AG08396 (cell line): ENCODE measurements at regions not wholly inside any gene's neighbourhood (a gene's known extent, or its start where the extent isn't known, plus 50 kb on each side); places are given as distances from the start of the nearest gene placed in this dataset.
"Not testable (repeated sequence)": the region's sequence is repeated elsewhere in the genome, so short reads cannot be mapped to it uniquely, and the experiment has no call there.

Source experiments
- DNase-seq: peaks from one replicate; pipeline ENCODE4 v3.0.0; 2012; ENCODE audit warnings: low spot score, mixed read lengths

DNA sequence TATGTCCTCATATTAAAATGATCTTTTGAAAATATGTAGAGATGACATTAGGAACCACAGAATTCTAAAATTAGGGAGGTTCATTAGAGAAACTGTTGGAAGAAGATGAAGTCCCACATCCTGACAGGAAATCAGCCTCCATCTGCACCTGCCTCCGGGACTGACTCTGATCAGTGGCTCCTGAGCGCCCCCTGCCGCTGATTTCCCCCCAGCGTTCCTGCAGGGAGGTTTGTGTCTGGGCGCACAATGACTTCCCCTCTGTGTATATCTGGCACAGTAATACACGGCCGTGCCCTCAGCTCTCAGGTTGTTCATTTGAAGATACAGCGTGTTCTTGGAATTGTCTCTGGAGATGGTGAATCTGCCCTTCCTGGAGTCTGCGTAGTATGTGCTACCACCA lies 883.8 kb downstream of the TMEM121 start:
- not testable (repeated sequence) for DNase-seq

GRCh38 chr14:106414464-106414863 lies 888.1 kb downstream of the TMEM121 start:
- DNase-seq: no peak

DNA sequence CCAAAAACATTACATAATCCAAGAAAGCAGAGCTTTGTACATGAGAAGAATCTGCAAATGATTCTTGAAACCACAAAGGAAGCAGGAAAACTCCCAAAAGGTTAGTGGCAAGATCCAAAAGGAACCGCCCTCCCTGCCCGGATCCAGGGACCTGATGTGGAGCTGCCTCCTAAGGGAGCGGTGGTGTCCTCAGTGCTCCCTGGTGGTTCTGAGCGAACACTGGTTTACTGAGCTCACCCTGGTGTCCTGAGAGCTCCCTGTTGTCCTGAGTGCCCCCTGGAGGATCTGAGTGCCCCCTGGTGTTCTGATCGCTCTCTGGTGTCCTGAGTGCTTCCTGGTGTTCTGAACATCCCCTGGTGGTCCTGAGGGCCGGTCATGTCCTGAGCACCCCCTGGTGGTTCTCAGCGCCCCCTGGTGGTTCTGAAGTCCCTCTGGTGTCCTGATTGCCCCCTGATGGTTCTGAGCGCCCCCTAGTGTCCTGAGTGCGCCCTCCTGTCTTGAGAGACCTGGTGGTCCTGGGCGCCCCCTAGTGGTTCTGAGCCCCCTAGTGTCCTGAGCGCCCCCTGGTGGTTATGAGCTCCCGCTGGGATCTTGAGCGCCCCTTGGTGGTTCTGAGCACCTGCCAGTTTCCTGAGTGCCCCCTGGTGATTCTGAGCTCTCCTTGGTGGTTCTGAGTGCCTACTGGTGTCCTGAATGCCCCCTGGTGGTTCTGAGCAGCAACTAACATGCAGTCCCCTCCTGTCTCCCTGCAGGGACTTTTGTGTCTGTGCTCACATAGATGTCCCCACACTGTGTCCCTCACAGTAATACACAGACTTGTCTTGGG lies 891.1 kb downstream of the TMEM121 start:
- no peak for DNase-seq

GRCh38 chr14:106419376-106419965 lies 893.1 kb downstream of the TMEM121 start:
- DNase-seq: no peak

DNA sequence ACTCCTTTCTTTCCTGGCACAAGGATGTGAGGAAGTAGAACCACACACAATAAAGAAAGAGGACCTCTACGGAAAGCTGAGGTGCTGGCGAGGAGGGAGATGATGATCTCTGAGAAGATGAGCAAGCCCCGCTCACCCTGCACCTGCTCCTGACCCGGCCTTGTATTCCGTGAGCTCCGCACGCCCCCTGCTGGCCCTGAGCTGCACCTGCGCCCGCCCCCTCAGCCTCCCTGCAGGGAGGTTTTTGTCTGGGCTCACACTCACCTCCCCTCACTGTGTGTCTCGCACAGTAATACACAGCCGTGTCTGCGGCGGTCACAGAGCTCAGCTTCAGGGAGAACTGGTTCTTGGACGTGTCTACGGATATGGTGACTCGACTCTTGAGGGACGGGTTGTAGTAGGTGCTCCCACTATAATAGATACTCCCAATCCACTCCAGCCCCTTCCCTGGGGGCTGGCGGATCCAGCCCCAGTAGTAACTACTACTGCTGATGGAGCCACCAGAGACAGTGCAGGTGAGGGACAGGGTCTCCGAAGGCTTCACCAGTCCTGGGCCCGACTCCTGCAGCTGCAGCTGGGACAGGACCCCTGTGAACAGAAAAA lies 895.1 kb downstream of the TMEM121 start:
- not testable (repeated sequence) for DNase-seq

DNA sequence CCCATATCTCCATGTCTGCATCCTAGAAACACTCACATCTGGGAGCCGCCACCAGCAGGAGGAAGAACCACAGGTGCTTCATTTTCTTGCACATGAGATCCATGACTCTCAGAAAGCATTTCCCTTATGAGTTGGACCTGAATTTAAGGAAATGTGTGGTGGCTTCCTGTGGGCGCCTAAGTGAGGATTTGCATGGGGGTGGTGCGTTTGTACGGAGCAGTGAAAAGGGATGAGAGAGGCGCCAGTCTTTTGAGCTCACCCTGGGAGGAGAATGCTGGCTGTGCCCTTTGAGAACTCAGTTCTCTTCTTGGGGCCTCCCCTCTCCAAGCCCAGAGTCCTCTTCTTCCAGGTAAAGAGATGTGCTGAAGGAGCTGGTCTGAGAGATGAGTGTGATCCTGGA lies 895.7 kb downstream of the TMEM121 start:
- no peak for DNase-seq

DNA sequence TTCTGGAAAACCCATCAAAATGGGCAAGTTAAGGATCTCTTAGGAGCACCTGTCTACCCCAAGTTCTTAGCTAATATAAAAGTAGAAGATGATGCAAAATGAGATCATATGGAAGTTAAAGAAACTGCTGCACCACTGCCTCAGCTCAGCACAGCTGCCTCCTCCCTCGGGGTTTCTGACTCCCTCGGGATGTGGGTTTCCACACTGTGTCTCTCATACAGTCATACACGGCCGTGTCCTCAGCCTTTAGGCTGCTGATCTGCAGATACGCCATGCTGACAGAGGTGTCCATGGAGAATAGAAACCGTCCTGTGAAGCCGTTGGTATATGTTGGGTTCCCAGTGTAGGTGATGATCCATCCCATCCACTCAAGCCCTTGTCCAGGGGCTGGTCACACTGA lies 898.8 kb downstream of the TMEM121 start:
- not testable (repeated sequence) for DNase-seq

DNA sequence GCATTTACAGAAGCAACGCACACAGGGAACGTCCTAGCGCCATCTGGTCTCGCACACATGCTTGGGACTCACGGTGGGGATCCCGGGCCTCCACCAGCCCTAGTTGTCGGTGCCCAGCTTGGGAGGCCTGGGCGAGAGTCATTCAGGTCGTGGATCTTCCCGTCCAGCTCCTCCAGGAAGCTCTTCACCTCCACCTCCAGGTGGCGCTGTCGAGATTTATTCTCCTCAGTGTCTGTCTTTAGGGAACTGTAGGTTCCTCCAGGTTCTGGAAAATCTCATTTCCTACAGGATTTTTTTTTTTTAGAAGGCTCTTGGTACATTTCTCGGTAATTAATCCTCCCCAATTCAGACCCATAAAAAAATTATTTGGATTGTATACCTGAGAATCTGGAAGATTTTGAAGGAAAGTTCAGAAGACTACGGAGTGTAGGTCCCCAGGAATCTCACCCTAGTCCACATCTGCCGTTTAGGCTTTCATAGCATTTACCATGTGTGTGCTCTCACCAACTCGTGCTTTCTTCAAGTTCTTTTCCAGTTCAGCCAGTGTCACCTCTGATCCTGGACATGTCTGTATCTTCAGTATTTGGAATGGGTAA lies 910.0 kb downstream of the TMEM121 start:
- no peak for DNase-seq

DNA sequence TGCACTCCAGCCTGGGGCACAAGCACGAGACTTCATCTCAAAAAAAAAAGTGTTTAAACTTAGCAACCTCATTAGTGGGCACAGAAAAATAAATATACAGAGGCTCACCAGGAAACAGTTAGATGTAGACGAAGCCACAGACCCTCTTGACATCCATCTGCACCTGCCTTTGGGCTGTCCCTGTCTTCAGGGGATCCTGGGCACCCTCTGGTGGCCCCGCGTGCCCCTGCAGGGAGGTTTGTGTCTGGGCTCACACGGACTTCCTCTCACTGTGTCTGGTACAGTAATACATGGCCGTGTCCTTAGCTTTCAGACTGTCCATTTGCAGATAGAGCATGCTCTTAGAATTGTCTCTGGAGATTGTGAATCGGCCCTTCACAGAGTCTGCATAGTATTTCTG lies 916.5 kb downstream of the TMEM121 start:
- DNase-seq: no peak

DNA sequence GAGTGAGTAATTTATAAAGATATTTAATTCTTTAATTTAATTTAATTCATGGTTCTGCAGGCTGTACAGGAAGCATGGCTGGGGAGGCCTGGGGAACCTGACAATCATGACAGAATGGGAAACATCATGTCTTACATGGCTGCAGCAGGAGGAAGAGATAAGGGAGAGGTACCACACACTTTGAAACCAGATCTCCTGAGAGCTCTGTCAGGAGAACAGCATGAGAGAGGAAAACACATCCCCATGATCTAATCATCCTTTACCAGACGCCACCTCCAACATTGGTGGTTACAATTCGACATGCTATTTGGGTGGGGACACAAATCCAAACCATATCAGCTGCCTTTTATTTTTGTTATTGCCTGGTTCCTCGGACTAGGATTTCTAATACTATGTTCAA lies 928.6 kb downstream of the TMEM121 start:
- DNase-seq: no peak

DNA sequence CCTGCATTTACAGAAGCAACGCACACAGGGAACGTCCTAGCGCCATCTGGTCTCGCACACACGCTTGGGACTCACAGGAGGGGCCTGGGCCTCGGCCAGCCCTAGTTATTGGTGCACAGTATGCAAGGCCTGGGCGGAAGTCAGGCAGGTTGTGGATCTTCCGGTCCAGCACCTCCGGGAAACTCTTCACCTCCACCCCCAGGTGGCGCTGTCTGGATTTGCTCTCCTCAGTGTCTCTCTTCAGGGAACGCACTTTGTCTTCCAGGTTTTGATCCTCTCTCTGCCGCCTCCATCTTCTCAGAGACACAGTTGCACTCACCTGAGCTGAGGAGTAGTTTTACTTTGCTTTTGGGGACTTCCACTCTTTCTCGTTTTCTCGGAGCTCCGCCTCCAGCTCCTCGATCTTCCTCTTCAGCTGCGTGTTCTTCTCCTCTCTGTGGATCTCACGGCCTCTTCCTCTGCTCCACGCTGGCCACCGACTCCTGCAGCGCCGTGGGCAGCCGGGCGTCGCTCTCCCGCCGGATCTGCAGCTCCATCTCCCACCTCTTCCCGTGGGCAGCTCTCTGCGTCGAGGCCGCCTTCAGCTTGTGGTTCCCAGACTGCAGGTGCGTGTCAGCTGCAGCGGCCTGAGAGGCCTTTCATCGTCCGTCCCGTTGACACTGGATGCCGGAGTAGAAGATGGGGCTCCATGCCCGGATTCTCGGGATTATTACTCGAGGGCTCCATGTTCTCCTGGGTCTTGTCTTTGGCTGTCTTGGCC lies 933.8 kb downstream of the TMEM121 start:
- DNase-seq: no peak

DNA sequence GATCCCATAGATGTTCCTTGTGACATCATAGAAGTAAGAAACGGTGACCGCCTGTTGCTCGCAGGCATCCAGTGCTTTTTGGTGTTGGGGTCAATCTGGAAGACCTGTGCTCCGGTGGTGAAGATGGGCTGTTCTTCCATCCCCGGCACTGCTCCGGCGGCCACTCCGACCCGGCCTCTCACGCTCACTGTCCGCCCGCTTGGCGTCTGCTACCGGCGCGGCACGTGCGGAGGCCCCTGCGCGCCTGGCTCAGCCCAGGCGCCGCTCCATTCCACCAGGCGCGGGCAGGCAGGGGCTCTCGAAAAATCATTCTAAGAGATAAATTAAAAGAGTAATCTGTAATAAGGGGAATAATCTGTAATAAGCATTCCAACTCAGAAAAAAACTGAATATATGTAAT lies 934.5 kb downstream of the TMEM121 start:
- no peak for DNase-seq

GRCh38 chr14:106466483-106466882 lies 940.1 kb downstream of the TMEM121 start:
- not testable (repeated sequence) for DNase-seq

DNA sequence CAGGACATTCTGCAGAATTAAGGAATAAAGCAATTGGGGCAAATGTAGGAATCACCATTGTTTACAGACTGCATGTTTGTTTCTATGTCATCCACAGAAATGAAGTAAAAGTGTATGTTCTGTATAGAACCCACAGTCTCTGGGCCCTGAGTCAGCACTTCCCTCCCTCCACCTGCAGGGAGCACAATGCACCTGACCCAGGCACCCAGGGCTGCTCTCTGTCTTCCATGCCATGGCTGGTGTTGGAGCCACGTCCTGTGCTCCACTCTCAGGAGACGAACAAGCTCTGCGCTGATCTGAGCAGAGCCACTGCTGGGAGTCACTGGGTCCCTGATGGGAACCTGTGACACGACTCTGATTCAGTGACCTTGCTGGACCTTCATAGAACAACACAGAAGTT lies 942.5 kb downstream of the TMEM121 start:
- DNase-seq: not testable (repeated sequence)

GRCh38 chr14:106470028-106470427 lies 943.6 kb downstream of the TMEM121 start:
- not testable (repeated sequence) for DNase-seq

DNA sequence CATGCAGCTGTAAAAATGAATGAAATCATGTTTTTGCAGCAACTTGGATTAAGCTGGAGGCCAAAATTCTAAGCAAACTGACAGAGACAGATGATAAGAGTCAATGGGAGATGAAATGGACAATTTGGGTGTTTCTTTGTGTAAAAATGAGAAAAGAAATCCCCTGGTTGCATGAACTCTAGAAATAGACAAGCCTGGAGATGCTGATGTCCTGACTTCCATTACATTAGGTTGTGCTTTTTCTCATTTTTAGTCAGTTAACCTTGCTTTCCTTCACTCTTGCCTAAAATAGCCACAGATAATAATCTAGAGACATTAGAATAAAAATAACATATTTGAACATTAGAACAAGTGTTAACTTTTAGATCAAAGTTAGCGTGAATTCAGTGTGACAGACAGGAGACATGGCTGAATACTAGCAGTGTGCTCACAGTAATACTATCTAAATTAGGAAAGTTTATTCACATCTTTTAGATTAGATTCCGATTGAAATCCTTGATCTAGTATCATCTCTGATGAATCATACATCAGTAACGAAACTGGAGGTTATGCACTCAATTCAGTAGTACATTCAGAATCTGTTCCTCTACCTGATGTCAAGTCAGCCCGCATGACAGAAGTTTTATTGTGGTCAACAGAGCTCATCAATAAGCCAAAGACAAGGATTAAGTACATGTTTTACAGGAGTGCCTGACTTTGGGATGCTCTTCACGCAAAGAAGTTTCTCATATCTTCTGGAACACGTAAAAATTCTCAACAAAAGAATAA lies 948.1 kb downstream of the TMEM121 start:
- not testable (repeated sequence) for DNase-seq

- not testable (repeated sequence) for DNase-seq
Measured at GRCh38 chr14:106475214-106475613, 948.8 kb downstream of the TMEM121 start.

DNA sequence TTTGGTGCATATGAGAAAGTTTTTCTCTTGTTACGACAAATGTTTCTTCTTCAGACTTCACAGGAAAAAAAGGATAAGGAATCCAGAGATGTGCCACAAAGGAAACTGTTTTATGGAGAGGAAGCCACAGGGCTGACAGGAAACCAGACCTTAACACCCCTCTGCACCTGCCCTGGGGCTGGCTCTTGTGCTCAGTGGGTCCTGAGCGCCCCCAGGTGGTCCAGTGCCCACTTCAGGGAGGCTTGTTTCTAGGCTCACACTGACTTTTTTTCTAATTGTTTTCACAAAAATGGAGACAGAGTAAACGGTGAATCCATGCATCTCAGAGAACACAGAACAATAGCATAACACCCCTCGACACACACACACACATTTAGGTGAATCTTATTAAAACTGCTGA lies 951.2 kb downstream of the TMEM121 start:
- not testable (repeated sequence) for DNase-seq

GRCh38 chr14:106480287-106480686 lies 953.9 kb downstream of the TMEM121 start:
- DNase-seq: not testable (repeated sequence)

DNA sequence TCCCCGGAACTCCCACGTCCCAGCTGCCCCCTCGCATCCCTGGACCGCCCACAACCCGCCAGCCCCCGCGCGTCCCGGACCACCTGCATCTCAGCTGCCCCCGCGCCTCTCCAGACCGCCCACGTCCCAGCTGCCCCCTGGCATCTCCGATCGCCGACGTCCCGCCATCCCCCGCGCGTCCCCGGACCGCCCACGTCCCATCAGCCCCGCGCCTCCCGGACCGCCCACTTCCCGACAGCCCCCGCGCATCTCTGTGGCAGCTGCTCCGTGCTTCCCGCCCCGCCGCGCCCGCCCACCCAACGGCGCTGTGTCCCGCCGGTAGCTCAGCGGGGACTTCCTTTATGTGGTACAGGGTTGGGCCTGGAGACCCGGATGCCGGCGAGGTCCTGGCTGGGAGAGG lies 955.8 kb downstream of the TMEM121 start:
- DNase-seq: not testable (repeated sequence)

DNA sequence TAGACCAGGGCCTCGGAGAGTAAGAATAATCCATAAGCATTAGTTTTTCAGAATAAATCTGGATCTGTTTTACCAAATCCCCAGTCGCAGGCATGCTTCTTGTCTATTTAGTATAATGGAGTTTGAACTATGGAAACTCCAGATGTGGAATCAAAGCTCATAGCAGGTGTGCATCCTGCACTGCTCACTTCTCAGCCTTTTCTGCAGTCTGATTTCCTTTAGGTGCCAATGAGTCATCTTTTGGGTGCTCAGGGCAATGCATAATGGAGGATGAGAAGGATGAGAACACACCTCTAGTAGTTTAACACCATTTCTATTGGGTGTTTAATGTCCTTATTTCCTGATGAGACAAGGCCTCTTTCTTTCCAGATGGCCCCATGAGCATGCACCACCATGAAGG lies 961.2 kb downstream of the TMEM121 start:
- DNase-seq: no peak
